Left renal cortex interstitium (tissue), 4 donors: ENCODE measurements at regions not wholly inside any gene's neighbourhood (a gene's known extent, or its start where the extent isn't known, plus 50 kb on each side); places are given as distances from the start of the nearest gene placed in this dataset.
"Not testable (repeated sequence)": the region's sequence is repeated elsewhere in the genome, so short reads cannot be mapped to it uniquely, and the experiment has no call there.

Experiments
- DNase-seq, 4 donors: peaks; one replicate each; pipeline ENCODE4 v3.0.0-alpha.2; 2013; ENCODE audit warnings: low read depth in 4 of 4, low spot score in 2 of 4, missing footprints in 1 of 4

DNA sequence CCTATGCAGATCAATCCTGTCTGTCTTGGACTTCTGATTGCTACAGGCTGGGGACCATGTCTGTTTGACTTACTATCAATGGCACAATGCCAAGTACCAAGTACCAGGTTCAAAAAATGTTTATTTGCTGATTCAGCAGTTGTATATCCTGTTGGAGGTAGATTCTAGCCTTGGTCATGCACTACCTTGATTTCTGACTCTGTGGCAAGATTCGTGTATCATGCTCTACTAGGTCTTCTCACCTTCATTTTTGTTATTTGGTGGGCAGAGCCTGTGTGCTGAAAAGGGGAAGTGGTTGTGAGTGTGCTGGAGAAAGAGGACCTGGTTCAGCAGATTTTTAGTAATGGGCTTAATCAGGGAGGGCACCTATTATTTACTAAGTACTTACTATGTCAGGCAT lies 192.4 kb upstream of the MYLIP start:
- no peak for DNase-seq

GRCh38 chr6:15935661-15936060 lies 193.2 kb upstream of the MYLIP start:
- no peak for DNase-seq

DNA sequence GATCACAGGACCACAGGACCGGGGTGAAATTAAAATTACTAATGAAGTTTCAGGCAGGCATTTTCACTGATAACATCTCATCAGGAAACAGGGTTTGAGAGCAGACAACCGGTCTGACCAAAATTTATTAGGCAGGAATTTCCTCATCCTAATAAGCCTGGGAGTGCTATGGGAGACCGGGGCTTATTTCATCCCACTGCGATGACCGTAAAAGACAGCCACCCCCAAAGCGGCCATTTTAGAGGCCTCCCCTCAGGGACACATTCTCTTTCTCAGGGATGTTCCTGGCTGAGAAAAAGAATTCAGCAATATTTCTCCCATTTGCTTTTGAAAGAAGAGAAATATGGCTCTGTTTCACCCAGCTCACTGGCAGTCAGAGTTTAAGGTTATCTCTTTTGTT lies 197.2 kb upstream of the MYLIP start:
- DNase-seq, result not testable (repeated sequence)

DNA sequence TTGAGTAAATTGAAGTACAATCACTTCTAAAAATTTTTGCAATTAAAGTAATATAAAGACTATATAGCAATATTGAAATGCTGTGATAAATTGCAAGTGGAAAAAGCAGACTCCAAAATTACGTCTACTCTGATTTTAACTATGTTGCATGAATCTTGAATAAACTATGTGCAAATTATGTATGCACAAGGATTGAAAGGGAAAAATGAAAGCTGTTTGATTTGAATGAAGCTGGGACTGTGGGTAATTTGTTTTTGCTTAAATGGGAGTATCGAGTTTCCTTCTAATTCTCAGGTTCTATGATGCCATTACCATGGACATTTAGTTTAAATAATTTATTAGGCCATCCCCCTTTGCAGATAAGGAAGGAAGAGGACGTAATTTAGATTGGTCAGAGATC lies 198.7 kb upstream of the MYLIP start:
- DNase-seq, result no peak

DNA sequence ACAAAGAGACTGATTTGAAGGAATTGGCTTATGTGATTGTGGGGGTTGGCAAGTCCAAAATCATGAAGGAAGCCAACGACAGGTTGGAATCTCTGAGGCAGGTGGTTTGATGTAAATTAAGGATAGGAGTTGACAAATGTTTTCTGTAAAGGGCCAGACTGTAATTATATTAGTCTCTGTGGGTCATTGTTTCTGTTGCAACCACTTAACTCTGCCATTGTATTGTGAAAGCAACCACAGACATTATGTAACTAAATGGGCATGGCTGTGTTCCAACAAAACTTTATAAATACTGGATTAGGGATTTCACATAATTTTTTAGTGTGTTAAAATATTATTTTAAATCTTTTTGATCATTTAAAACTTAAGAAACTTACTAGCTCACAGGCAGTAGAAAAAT lies 199.2 kb upstream of the MYLIP start:
- DNase-seq, result no peak

DNA sequence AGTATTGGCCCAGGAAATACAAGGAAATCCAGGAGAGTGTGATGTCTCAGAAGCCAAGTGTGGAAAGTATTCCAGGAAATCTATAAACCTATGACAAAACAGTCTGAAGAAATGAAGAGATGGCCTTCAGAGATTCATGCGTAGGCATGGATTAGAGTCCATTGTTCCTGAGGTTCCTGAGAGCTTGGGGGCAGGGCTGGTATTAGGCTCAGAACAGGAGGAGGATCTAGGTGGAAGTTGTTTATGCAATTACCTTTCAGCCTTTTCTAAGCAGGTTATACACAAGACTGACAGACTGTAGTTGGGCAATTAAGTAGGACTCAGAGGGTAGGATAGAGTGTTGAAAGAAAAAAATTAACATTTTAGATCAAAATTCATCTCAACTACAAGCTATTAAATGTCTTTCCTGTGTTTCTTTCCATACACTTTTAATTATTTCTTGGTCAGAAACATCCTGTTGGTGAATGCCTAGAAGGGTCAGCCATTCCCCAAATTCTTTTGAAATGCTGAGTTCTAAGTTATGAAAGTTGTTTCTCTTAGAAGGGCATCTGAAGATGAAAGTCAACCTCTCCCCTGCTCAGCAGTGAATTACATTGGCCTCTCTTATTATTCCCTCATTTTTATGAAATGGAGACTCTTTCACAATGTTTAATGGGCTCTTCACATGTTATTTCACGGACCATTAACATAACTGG lies 201.2 kb upstream of the MYLIP start:
- DNase-seq, result no peak

GRCh38 chr6:15926256-15926655 lies 202.6 kb upstream of the MYLIP start:
- no peak for DNase-seq

GRCh38 chr6:15924893-15925292 lies 204.0 kb upstream of the MYLIP start:
- no peak for DNase-seq

GRCh38 chr6:15922510-15923250 lies 206.2 kb upstream of the MYLIP start:
- no peak for DNase-seq

GRCh38 chr6:15921243-15921642 lies 207.6 kb upstream of the MYLIP start:
- no peak for DNase-seq

DNA sequence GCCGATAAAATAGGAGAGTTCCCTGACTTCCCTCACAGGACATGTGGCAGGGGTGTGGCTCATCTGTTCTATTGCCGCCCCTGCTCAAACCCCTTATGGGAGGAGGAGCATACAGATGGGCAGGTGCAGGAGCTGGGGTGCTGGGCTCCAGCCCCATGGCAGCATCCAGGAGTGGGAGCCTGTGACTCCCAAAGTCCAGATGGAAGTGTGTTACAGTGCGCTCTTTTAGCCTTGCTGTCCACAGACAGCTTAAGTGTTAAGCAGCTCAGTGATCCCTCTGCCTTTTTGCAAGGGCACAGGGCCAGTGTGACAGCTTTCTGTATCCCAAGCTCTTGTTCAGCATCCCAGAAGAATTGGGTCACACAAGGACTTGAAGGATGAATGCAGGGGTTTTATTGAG lies 212.3 kb upstream of the MYLIP start:
- DNase-seq, result no peak

GRCh38 chr6:15915508-15916178 lies 213.2 kb upstream of the MYLIP start:
- no peak for DNase-seq

DNA sequence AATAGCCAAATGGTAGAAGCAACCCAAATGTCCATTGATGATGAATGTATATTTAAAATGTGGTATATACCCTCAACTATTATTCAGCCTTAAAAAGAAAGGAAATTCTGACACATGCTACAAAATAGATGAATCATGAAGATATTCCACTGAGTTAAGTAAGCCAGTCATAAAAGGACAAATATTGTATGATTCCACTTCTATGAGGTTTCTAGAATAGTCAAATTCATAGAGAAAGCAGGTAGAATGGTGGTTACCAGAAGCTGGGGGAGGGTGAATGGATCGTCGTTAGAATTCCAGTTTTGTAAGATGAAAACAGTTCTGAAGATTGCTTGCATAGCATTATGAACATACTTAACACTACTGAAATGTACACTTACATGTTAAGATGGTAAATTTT lies 214.3 kb upstream of the MYLIP start:
- no peak for DNase-seq

DNA sequence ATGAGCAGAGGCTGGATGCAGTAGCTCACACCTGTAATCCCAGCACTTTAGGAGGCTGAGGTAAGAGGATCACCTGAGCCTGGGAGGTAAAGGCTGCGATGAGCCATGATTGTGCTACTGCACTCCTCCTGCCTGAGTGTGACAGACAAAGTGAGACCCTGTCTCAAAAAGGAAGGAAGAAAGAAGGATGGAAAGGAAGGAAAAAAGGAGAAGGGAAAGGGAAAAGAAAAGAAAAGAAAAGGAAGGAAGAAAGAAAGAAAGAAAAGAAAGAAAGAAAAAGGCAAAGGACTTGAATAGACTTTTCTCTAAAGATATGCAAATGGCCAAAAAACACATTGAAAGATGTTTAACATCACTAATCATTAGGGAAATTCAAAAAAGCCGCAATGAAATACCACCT lies 215.3 kb upstream of the MYLIP start:
- DNase-seq, result no peak

DNA sequence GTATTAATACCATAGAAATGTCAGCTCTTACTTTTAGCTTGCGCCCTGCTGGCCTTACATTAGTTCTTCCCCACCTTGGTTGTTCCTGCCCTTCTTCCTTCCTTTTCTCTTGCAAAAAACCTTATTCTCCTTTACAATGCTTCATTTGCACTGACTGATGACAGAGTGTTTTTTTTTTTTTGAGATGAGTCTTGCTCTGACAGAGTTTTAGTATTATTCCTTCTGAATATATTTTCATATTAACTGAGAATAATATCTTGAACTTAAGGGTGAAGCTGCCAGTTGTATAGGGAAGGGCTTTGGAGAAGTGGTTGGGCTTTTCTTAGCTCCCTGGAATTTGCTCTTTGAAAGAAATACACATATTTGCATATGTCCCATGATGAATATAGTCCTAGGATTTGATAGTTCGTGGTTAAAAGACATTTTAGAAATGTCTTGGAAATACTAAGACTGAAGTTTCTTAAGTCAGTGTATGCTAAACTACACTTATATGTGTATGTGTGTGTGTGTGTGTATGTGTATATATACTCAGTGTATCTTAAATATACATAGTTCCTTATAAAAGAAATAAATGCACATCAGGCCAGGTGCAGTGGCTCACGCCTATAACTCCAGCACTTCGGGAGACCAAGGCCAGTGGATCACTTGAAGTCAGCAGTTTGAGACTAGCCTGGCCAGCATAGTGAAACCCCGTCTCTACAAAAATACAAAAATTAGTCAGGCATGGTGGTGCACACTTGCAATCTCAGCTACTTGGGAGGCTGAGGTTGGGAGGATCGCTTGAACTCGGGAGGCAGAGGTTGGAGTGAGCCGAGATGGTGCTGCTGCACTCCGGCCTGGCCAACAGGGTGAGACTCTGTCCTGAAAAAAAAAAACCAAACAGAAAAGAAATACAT lies 216.1 kb upstream of the MYLIP start:
- no peak for DNase-seq

DNA sequence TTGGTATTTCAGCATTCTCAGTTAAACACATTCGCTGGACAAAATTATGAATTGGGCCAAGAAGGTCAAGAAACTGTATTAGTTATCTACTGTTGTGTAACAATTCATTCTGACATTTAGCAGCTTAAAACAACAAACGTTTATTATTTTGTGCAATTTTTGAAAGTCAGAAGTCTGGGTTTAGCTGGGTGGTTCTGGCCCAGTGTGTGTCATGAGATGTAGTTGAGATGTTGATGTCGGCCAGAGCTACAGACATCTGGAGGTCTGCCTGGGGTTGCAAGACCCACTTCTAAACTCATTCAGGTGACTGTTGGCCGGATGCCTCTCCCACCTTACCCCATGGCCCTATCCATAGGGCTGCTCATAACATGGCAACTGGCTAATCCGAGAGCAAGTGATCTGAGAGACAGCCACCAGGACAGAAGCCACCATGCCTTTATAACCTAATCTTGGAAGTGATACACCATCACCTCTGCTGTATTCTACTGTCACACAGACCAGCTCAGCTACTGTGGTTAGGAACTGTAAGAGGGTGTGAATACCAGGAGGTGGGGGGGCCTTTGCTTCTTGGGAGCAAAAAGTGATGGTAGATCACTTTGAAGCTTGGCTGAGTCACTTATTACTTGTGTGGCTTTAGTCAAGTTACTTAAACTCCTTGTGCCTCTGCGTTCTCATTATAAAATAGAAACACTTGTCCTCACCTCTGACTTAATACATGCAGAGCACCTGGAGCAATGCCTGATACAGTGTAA lies 217.0 kb upstream of the MYLIP start:
- DNase-seq, result no peak

DNA sequence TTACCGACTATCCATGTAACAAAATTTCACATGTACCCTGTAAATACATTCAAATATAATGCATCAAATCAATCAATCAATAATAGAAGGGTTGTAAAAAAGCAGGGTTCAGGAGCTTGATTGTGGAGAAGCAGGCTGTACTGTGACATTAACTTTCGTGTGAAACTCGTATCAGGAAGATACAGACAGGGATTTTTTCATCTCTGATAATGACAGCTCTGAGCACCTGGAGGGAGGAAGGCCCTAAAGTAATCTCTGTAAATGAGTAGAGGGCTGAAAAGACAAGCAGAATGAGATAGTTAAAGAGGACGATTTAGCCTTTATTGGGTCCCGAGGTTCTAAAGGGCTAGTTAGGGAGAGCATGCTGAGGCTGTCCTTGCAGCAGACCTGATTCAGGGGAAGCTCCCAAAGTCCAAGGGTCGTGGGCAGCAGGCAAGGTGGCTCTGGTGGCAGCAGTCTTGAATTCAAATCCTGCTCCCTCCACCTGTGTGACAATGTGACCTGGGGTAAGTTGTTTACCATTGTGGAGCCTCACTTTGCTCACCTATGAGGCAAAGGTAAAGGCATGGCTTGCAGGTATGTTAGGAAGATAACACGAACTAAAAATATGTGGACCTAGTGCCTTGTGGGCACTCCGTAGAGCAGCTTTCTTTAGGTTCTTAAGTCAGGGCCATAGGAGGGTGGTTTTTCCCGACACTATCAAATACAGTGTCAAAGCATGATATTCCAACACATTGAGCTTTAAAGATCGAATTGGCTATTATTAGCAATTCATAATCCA lies 219.4 kb upstream of the MYLIP start:
- DNase-seq, result no peak

- no peak for DNase-seq
Measured at GRCh38 chr6:15908871-15909270, 220.0 kb upstream of the MYLIP start.

GRCh38 chr6:15907914-15908518 lies 220.9 kb upstream of the MYLIP start:
- no peak for DNase-seq
